Choroid plexus epithelial cell (primary cell): ENCODE measurements at regions not wholly inside any gene's neighbourhood (a gene's known extent, or its start where the extent isn't known, plus 50 kb on each side); places are given as distances from the start of the nearest gene placed in this dataset.

Experiments
- DNase-seq: peaks from one replicate; pipeline ENCODE4 v3.0.0-alpha.2; 2010; ENCODE audit warnings: low read depth
- H3K4me3 ChIP-seq: 2 replicates; pipeline ENCODE4 v1.5.1; 2011; ENCODE audit warnings: low read depth, mild to moderate bottlenecking, control low read depth, low read length, moderate library complexity
- CTCF ChIP-seq: conservative IDR thresholded peaks from 2 replicates; pipeline ENCODE4 v1.5.1; 2011; ENCODE audit warnings: low read depth, mild to moderate bottlenecking, control low read depth, inconsistent platforms, low read length, moderate library complexity

GRCh38 chr22:44364751-44365130 lies 52.0 kb upstream of the SHISAL1 start:
- TF ChIP-seq CTCF = no peak
- no peak for DNase-seq
- no peak overlapping the region for H3K4me3 ChIP-seq

GRCh38 chr22:44363980-44364750 lies 51.4 kb upstream of the SHISAL1 start:
- no peak for DNase-seq
- no peak overlapping the region for H3K4me3 ChIP-seq
- no peak for TF ChIP-seq CTCF

GRCh38 chr22:44363013-44363979 lies 50.5 kb upstream of the SHISAL1 start:
- no peak for TF ChIP-seq CTCF
- DNase-seq = peak; percentile 19
- no peak overlapping the region for H3K4me3 ChIP-seq

- no peak overlapping the region for H3K4me3 ChIP-seq
- no peak for DNase-seq
- no peak for TF ChIP-seq CTCF
These were observed 49.7 kb upstream of the SHISAL1 start for GRCh38 chr22:44362249-44363012.
